MCF 10A (cell line): ENCODE measurements at regions not wholly inside any gene's neighbourhood (a gene's known extent, or its start where the extent isn't known, plus 50 kb on each side); places are given as distances from the start of the nearest gene placed in this dataset.

Experiments used
- BruUV-seq: library from RNA; stranded (reverse); fragments of 400-500 nt; replicated peaks from 2 replicates; lab custom pipeline; 2021; lab: Mats Ljungman, UMichigan
- CTCF ChIA-PET: fragments of 300-600 bp; sonication (Branson Sonifier 250); formaldehyde crosslinking; extraction: SDS; loops from one replicate; lab custom pipeline; 2021; ENCODE audit warnings: antibody characterized with exemption, inconsistent platforms; lab: Yijun Ruan, JAX
- POLR2A ChIA-PET: fragments of 300-600, 350-650 bp; sonication (Branson Sonifier 250); formaldehyde crosslinking; extraction: SDS; loops from one replicate; lab custom pipeline; 2020; ENCODE audit warnings: antibody characterized with exemption, inconsistent platforms; lab: Yijun Ruan, JAX
- DNase-seq: peaks from one replicate; pipeline ENCODE4 v3.0.0-alpha.2; 2018; ENCODE audit not compliant: unreplicated experiment
- H3K27ac Mint-ChIP-seq: one replicate; pipeline ENCODE4 v1.8.0; 2022; ENCODE audit warnings: mild to moderate bottlenecking, low read depth, mixed read lengths; ENCODE audit not compliant: unreplicated experiment
- H3K27me3 Mint-ChIP-seq: one replicate; pipeline ENCODE4 v1.8.0; 2022; ENCODE audit warnings: mixed read lengths; ENCODE audit not compliant: insufficient read depth, unreplicated experiment
- H3K36me3 Mint-ChIP-seq: one replicate; pipeline ENCODE4 v1.8.0; 2022; ENCODE audit warnings: mild to moderate bottlenecking, moderate library complexity, mixed read lengths; ENCODE audit not compliant: insufficient read depth, unreplicated experiment
- H3K4me1 Mint-ChIP-seq: one replicate; pipeline ENCODE4 v1.8.0; 2022; ENCODE audit warnings: mixed read lengths; ENCODE audit not compliant: insufficient read depth, unreplicated experiment
- H3K4me3 Mint-ChIP-seq: one replicate; pipeline ENCODE4 v1.8.0; 2022; ENCODE audit warnings: mild to moderate bottlenecking, moderate library complexity, mixed read lengths; ENCODE audit not compliant: unreplicated experiment
- H3K9me3 Mint-ChIP-seq: one replicate; pipeline ENCODE4 v1.8.0; 2022; ENCODE audit warnings: mixed read lengths; ENCODE audit not compliant: unreplicated experiment
- intact Hi-C: fragments of 100-400 bp; cut with micrococcal nuclease; formaldehyde crosslinking; loops from 2 replicates; pipeline ENCODE4 v1.14.1; 2022
- TF ChIP-seq, protein P1 (sequence below): fragments of 200-600 bp; IDR thresholded peaks from one replicate; pipeline ENCODE4 v1.8.0; 2022; ENCODE audit warnings: antibody characterized with exemption, mild to moderate bottlenecking; ENCODE audit not compliant: unreplicated experiment

DNA sequence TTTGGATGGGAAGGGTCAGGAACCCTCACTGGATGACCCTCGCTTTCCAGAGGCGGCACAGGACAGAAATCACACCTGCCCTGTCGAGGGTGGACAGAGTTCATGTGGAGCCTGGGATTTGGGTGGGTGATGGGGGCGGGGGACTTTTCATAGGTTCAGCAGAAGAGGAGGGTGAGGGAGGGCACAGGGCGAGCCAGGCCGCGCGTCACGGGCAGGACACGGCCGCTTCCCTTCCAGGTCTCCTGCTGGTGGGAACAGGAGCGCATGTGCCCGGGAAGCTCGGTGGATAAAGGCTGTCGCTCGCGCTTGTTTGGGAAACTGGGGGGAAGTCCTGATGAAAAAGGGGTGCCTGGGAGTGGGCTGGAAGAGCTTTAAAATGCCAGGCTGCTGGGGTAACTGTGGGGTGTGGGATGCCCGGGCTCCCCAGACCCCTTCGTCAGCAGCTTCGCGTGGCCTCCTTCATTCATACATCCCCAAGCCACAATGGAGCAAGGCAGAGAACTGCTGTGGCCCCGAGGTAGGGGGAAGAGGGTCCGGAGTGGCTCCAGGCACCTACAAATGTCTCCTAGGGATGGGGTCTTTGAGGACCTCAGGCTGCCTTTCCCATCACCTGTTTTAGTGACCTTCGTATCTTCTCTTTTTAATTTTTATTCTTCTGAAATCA is 102.2 kb downstream of the DACT2 start:
- no peaks in the 10 kb centered on the region for H3K4me1 Mint-ChIP-seq
- no peaks in the 10 kb centered on the region for H3K9me3 Mint-ChIP-seq
- BruUV-seq: no TSS peak
- intact Hi-C loops: no loop called here
- peaks cover 77% of the 10 kb centered on the region for H3K27me3 Mint-ChIP-seq
- H3K27ac Mint-ChIP-seq: no peak overlapping the region
- DNase-seq: no peak
- CTCF ChIA-PET: no interaction called here
- POLR2A ChIA-PET: no interaction called here
- H3K36me3 Mint-ChIP-seq: no peaks in the 10 kb centered on the region
- no peak overlapping the region for H3K4me3 Mint-ChIP-seq
- TF ChIP-seq, protein P1, sequence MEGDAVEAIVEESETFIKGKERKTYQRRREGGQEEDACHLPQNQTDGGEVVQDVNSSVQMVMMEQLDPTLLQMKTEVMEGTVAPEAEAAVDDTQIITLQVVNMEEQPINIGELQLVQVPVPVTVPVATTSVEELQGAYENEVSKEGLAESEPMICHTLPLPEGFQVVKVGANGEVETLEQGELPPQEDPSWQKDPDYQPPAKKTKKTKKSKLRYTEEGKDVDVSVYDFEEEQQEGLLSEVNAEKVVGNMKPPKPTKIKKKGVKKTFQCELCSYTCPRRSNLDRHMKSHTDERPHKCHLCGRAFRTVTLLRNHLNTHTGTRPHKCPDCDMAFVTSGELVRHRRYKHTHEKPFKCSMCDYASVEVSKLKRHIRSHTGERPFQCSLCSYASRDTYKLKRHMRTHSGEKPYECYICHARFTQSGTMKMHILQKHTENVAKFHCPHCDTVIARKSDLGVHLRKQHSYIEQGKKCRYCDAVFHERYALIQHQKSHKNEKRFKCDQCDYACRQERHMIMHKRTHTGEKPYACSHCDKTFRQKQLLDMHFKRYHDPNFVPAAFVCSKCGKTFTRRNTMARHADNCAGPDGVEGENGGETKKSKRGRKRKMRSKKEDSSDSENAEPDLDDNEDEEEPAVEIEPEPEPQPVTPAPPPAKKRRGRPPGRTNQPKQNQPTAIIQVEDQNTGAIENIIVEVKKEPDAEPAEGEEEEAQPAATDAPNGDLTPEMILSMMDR: no peak

DNA sequence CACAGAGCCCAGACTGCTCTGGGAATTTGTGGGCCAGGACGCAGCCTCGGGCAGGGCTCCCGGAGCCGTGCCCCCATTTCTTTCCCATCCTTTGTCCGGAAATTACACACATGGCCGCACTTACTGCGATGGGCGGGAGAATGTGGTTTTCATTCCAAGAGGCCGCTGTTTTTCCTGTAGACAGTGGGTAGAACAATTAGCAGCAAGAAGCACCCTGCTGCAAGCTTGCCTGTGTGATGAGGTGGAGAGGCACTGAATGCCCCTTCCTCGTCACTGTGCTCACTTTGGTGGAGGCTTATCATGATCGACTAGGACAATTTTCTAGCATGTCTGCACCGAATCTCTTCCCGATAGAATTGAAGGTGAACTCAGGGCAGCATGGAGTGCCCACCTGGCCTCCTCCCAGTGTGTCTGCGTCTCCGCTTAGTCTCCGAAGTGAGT is 102.8 kb downstream of the DACT2 start:
- CTCF ChIA-PET: no interaction called here
- intact Hi-C loops: no loop called here
- no peak for DNase-seq
- POLR2A ChIA-PET: no interaction called here
- Mint-ChIP-seq H3K27me3 (peaks cover 71% of the 10 kb centered on the region), H3K4me1 (no peaks in the 10 kb centered on the region), H3K36me3 (no peaks in the 10 kb centered on the region), H3K4me3 (no peak overlapping the region), H3K27ac (no peak overlapping the region), H3K9me3 (no peaks in the 10 kb centered on the region)
- no TSS peak for BruUV-seq
- TF ChIP-seq, protein P1: no peak

DNA sequence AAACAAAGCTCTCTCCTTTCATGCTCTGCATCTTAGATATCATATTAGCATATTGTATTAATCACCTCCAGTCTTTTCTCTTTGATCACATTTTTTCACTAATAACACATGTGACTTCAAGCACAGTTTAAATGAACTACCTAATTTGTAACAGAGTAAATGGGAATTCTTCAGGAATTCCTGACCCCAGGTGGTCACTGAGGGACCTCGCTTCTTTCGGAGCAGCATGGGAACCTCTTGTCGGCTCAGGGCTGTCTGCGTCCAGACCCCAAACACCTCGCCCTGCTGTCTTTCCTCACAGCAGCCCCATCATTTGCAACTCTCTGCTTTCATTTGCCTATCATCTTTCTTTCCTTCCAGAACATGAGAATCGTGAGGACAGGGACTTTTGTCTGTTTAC is 103.5 kb downstream of the DACT2 start:
- Mint-ChIP-seq H3K9me3 (no peaks in the 10 kb centered on the region), H3K27me3 (peaks cover 64% of the 10 kb centered on the region), H3K36me3 (no peaks in the 10 kb centered on the region), H3K4me3 (no peak overlapping the region), H3K27ac (no peak overlapping the region), H3K4me1 (no peaks in the 10 kb centered on the region)
- DNase-seq: no peak
- POLR2A ChIA-PET: no interaction called here
- no TSS peak for BruUV-seq
- TF ChIP-seq, protein P1: no peak
- CTCF ChIA-PET: no interaction called here
- intact Hi-C loops: no loop called here

DNA sequence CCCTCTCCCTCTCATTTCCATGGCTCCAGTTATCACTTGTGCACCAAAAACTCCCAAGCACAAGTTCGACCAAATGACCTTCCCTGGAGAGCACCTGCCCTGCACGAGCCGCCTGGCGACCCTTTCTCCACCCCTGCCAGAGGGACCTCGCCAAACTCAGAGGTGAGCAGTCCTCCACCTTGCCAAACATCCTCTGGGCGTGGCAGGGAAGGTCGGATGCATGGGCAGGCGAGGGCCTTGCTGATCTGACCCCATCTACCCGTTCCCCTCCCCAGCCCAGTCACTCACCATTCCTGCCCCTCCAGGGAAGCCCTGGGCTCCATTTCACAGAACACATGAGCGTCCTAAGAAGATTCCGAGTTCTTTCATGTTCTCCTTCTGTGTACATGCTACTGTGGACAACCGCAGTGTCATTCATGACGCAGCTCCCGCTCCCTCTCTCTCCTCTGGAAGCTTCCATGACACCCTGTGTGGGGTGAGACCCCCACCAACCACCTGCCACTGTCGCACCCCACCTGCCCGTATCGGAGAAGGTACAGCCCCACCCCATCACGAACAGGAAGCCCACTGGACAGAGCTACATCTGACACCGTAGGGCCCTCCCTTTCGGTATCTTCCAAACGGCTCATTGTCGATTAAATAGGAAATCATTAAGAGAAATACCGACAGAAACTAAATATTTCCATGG is 104.3 kb downstream of the DACT2 start:
- Mint-ChIP-seq H3K27me3 (peaks cover 56% of the 10 kb centered on the region), H3K27ac (no peak overlapping the region), H3K4me1 (no peaks in the 10 kb centered on the region), H3K4me3 (no peak overlapping the region), H3K9me3 (no peaks in the 10 kb centered on the region), H3K36me3 (no peaks in the 10 kb centered on the region)
- BruUV-seq: no TSS peak
- CTCF ChIA-PET: no interaction called here
- TF ChIP-seq, protein P1: no peak
- POLR2A ChIA-PET: no interaction called here
- intact Hi-C loops: no loop called here
- DNase-seq: no peak
